ENCODE measurements at regions not wholly inside any gene's neighbourhood (a gene's known extent, or its start where the extent isn't known, plus 50 kb on each side); places are given as distances from the start of the nearest gene placed in this dataset.

- no peak for TF ChIP-seq CTCF (IDR thresholded peaks at IDR 0.05; ENCODE audit: unreplicated experiment)
- H3K27me3 Mint-ChIP-seq (ENCODE audit: low read depth) = no peaks in the 10 kb centered on the region
- H3K36me3 Mint-ChIP-seq = no peaks in the 10 kb centered on the region
- H3K4me3 Mint-ChIP-seq = no peak overlapping the region
- H3K27ac Mint-ChIP-seq = peak overlapping the region; percentile 82
- peaks cover 72% of the 10 kb centered on the region for H3K4me1 Mint-ChIP-seq
- no peak for DNase-seq (ENCODE audit: low spot score in 2 of 2, unreplicated experiment in 2 of 2)
- no peaks in the 10 kb centered on the region for H3K9me3 Mint-ChIP-seq
Measured at GRCh38 chr14:76958020-76958979, 70.2 kb downstream of the IRF2BPL start.

- Mint-ChIP-seq H3K4me3 (no peak overlapping the region), H3K27me3 (ENCODE audit: low read depth) (no peaks in the 10 kb centered on the region), H3K4me1 (peaks cover 69% of the 10 kb centered on the region), H3K9me3 (no peaks in the 10 kb centered on the region), H3K36me3 (no peaks in the 10 kb centered on the region), H3K27ac (peak overlapping the region; percentile 68)
- no peak for TF ChIP-seq CTCF (IDR thresholded peaks at IDR 0.05; ENCODE audit: unreplicated experiment)
- DNase-seq (ENCODE audit: low spot score in 2 of 2, unreplicated experiment in 2 of 2) = no peak
Measured at GRCh38 chr14:76957224-76957891, 71.2 kb downstream of the IRF2BPL start.

- no peaks in the 10 kb centered on the region for H3K36me3 Mint-ChIP-seq
- no peaks in the 10 kb centered on the region for H3K9me3 Mint-ChIP-seq
- no peak for TF ChIP-seq CTCF (IDR thresholded peaks at IDR 0.05; ENCODE audit: unreplicated experiment)
- peaks cover 67% of the 10 kb centered on the region for H3K4me1 Mint-ChIP-seq
- peak overlapping the region; percentile 98 for H3K27ac Mint-ChIP-seq
- peak overlapping the region; percentile 53 for H3K4me3 Mint-ChIP-seq
- DNase-seq (ENCODE audit: low spot score in 2 of 2, unreplicated experiment in 2 of 2) = peak; percentile 73 to 86
- no peaks in the 10 kb centered on the region for H3K27me3 Mint-ChIP-seq (ENCODE audit: low read depth)
Measured at GRCh38 chr14:76956316-76957090, 72.0 kb downstream of the IRF2BPL start.

GRCh38 chr14:76955575-76956315 lies 72.8 kb downstream of the IRF2BPL start:
- Mint-ChIP-seq H3K4me3 (peak overlapping the region; percentile 53), H3K4me1 (peaks cover 71% of the 10 kb centered on the region), H3K9me3 (no peaks in the 10 kb centered on the region), H3K27me3 (ENCODE audit: low read depth) (no peaks in the 10 kb centered on the region), H3K36me3 (no peaks in the 10 kb centered on the region), H3K27ac (peak overlapping the region; percentile 98)
- TF ChIP-seq CTCF (IDR thresholded peaks at IDR 0.05; ENCODE audit: unreplicated experiment) = no peak
- DNase-seq (ENCODE audit: low spot score in 2 of 2, unreplicated experiment in 2 of 2) = no peak

Measured in mesothelial cell of epicardium (in vitro differentiated cells).